ENCODE measurements at regions not wholly inside any gene's neighbourhood (a gene's known extent, or its start where the extent isn't known, plus 50 kb on each side); places are given as distances from the start of the nearest gene placed in this dataset.

DNA sequence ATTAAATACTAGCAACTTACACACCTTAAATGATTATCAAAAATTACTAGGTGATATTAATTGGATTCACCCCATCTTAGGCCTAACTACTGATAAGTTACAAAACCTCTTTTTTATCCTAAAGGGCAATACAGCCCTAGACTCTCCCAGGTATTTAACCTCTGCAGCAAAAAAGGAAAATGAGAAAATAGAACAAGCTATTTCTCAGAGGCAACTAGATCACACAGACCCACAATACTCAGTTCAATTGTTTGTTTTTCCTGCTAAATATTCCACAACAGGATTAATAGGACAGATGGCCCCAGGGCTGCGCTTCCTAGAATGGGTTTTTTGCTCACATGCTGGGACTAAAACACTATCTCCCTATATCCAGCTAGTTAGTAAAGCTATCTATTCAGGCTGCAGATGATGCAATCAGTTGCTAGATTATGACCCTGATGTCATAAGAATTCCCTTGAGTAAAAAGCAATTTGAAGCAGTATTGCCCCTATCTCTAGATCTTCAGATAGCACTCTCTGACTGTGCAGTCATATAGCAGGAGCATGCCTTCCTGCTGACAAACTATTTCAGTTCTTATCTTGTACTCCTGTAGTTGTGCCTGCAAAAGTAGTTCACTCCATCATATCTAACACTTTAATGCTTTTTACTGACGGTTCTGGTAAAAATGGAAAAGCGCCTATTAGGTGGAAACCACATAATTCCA lies 1595.5 kb upstream of the TENM4 start:
- no peaks in the 10 kb centered on the region for H4K20me1 ChIP-seq (ENCODE audit: insufficient read depth, low read length)
- no peak overlapping the region for H3K4me3 ChIP-seq (ENCODE audit: low read depth, low read length, poor library complexity, severe bottlenecking)
- no peaks in the 10 kb centered on the region for H3K36me3 ChIP-seq (ENCODE audit: insufficient read depth, low read length)
- intact Hi-C loops (cut with micrococcal nuclease; ENCODE audit: unreplicated experiment), result no loop called here
- no peak for TF ChIP-seq EZH2phosphoT487 (IDR thresholded peaks at IDR 0.05; ENCODE audit: borderline replicate concordance, low read depth, low read length)
- H2AFZ ChIP-seq (ENCODE audit: low read length), result no peak overlapping the region
- H3K4me1 ChIP-seq (ENCODE audit: insufficient read depth, low read length, poor library complexity, severe bottlenecking), result no peaks in the 10 kb centered on the region
- H3K9me3 ChIP-seq (ENCODE audit: low read length), result no peaks in the 10 kb centered on the region
- DNase-seq (ENCODE audit: low spot score), result no peak
- no TSS peak for BruUV-seq (replicated peaks)
- ChIA-PET CTCF (ENCODE audit: unreplicated experiment) (no interaction called here), POLR2A (no interaction called here)
- H3K27ac ChIP-seq (ENCODE audit: low read depth, low read length, poor library complexity, severe bottlenecking), result no peak overlapping the region
- no peak overlapping the region for H3K4me2 ChIP-seq (ENCODE audit: low read length)
- H3K79me2 ChIP-seq (ENCODE audit: insufficient read depth, low read depth, low read length), result no peaks in the 10 kb centered on the region
- no peaks in the 10 kb centered on the region for H3K9me2 ChIP-seq (ENCODE audit: insufficient read depth, low read length)

DNA sequence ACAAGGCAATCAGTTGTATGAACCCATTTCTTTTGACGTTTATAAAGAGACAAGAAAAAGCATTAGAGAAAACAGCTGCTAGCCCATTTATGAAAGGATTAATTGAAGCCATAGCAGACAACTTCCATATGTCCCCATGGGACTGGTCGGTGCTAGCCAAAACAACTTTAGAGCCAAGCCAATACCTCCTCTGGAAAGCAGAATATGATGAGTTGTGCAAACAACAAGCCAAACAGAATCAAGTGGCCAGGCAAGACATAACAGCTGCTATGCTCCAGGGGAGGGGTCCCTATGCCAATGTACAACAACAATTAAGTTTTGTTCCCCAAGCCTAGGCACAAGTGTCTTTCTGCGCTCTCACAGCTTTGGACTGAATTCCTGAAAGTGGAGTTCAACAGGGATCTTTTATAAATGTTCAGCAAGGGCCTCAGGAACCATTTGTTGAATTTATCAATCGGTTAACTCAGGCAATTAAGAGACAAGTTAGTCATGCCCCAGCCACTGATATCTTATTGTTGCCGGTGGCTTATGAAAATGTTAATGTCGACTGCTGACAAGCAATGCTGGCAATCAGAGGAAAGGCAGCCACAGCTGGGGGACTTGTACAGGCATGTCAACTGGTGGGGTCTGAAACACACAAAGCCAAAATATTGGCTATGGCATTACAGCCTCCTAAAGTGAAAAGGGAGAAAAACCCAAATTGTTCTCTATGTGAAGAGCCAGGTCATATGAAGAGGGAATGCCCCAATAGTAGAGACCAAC lies 1593.1 kb upstream of the TENM4 start:
- no peaks in the 10 kb centered on the region for H3K9me2 ChIP-seq (ENCODE audit: insufficient read depth, low read length)
- BruUV-seq (replicated peaks), result no TSS peak
- intact Hi-C loops (cut with micrococcal nuclease; ENCODE audit: unreplicated experiment), result no loop called here
- no peak overlapping the region for H3K4me2 ChIP-seq (ENCODE audit: low read length)
- no peaks in the 10 kb centered on the region for H3K9me3 ChIP-seq (ENCODE audit: low read length)
- no peak overlapping the region for H3K4me3 ChIP-seq (ENCODE audit: low read depth, low read length, poor library complexity, severe bottlenecking)
- H2AFZ ChIP-seq (ENCODE audit: low read length), result no peak overlapping the region
- H3K36me3 ChIP-seq (ENCODE audit: insufficient read depth, low read length), result no peaks in the 10 kb centered on the region
- H3K79me2 ChIP-seq (ENCODE audit: insufficient read depth, low read depth, low read length), result no peaks in the 10 kb centered on the region
- no peak for DNase-seq (ENCODE audit: low spot score)
- H3K4me1 ChIP-seq (ENCODE audit: insufficient read depth, low read length, poor library complexity, severe bottlenecking), result no peaks in the 10 kb centered on the region
- TF ChIP-seq EZH2phosphoT487 (IDR thresholded peaks at IDR 0.05; ENCODE audit: borderline replicate concordance, low read depth, low read length), result no peak
- H4K20me1 ChIP-seq (ENCODE audit: insufficient read depth, low read length), result no peaks in the 10 kb centered on the region
- ChIA-PET CTCF (ENCODE audit: unreplicated experiment) (no interaction called here), POLR2A (no interaction called here)
- H3K27ac ChIP-seq (ENCODE audit: low read depth, low read length, poor library complexity, severe bottlenecking), result no peak overlapping the region

- BruUV-seq (replicated peaks), result no TSS peak
- TF ChIP-seq CTCF (conservative IDR thresholded peaks at IDR 0.05; ENCODE audit: low read length), result no peak
- no peak for TF ChIP-seq EZH2phosphoT487 (IDR thresholded peaks at IDR 0.05; ENCODE audit: borderline replicate concordance, low read depth, low read length)
- no peaks in the 10 kb centered on the region for H3K36me3 ChIP-seq (ENCODE audit: insufficient read depth, low read length)
- H3K9me2 ChIP-seq (ENCODE audit: insufficient read depth, low read length), result no peaks in the 10 kb centered on the region
- H4K20me1 ChIP-seq (ENCODE audit: insufficient read depth, low read length), result no peaks in the 10 kb centered on the region
- no peak overlapping the region for H3K4me3 ChIP-seq (ENCODE audit: low read depth, low read length, poor library complexity, severe bottlenecking)
- H2AFZ ChIP-seq (ENCODE audit: low read length), result no peak overlapping the region
- H3K4me1 ChIP-seq (ENCODE audit: insufficient read depth, low read length, poor library complexity, severe bottlenecking), result no peaks in the 10 kb centered on the region
- ChIA-PET CTCF (ENCODE audit: unreplicated experiment) (no interaction called here), POLR2A (no interaction called here)
- no peaks in the 10 kb centered on the region for H3K79me2 ChIP-seq (ENCODE audit: insufficient read depth, low read depth, low read length)
- H3K27ac ChIP-seq (ENCODE audit: low read depth, low read length, poor library complexity, severe bottlenecking), result no peak overlapping the region
- intact Hi-C loops (cut with micrococcal nuclease; ENCODE audit: unreplicated experiment), result no loop called here
- DNase-seq (ENCODE audit: low spot score), result no peak
- no peaks in the 10 kb centered on the region for H3K9me3 ChIP-seq (ENCODE audit: low read length)
- no peak overlapping the region for H3K4me2 ChIP-seq (ENCODE audit: low read length)
Measured at GRCh38 chr11:81032906-81033305, 1592.1 kb upstream of the TENM4 start.
